SW480 (cell line): ENCODE measurements at regions not wholly inside any gene's neighbourhood (a gene's known extent, or its start where the extent isn't known, plus 50 kb on each side); places are given as distances from the start of the nearest gene placed in this dataset.
"Not testable (repeated sequence)": the region's sequence is repeated elsewhere in the genome, so short reads cannot be mapped to it uniquely, and the experiment has no call there.

Experiments
- DNase-seq: peaks from one replicate; pipeline ENCODE4 v3.0.0-alpha.2; 2016; ENCODE audit warnings: low spot score

DNA sequence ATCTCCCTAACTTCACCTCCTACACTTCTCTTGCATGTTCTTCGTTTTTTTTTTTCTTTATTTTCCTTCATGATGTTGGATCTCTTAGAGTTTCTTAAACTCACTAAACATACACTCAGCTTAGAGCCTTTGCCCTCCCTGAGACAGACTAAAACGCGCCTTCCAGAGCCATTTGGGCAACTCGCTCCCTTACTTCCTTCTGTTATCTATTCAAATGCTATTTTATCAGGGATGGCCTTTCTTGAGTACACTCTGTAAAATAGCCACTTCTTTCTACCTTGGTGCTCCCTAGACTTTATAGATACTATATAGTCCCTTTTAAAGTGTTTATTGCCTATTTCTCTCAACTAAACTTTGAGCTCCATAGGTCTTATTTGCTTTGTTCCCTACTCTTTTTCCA is 598.2 kb upstream of the NECTIN3 start:
- no peak for DNase-seq

DNA sequence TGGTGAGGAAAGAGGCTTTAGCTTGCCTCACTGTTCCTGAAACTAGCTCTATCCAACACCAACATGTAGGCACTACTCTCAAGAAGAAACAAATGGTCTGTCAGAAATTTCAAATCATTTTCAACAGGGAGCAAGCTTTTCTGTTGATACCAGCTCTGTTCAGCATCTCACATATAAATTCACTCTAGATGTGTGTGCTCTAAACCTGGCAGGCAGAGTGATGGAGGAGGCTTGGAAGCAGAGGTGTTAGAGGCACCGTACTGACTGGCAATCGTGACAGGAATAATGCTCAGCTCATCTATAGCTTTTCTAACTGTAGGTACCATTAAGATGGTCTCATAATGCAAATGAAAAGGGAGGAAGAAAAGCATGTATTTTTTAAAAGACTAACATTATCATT is 597.2 kb upstream of the NECTIN3 start:
- no peak for DNase-seq

DNA sequence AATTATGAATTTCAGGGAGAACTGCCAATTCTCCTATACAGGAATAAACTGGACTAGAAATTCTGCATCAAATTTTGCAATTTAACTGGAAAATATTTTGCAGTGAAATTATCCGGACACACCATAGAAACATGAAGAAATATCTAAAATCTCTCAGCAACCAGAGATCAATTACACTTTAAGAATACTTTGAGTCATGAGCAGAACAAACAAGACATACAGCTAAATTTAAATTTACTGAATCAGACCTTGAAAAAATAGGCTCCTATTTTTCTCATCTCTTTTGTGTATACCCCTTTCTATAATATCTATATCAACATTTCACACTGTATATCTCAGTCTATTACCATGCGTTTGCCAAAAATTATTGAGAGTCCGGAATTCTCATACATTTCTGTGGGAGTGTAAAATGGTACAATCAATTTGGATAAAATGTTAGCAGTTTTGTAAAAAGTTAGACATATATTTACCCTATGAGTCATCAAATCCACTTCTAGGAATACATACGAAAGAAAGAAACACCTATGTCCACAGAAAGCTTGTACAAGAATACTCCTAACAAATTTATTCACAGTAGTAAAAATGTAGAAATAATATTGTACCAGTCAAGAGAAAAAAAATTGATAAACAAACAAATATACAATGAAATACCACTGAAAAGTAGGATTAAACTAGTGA is 593.1 kb upstream of the NECTIN3 start:
- no peak for DNase-seq

DNA sequence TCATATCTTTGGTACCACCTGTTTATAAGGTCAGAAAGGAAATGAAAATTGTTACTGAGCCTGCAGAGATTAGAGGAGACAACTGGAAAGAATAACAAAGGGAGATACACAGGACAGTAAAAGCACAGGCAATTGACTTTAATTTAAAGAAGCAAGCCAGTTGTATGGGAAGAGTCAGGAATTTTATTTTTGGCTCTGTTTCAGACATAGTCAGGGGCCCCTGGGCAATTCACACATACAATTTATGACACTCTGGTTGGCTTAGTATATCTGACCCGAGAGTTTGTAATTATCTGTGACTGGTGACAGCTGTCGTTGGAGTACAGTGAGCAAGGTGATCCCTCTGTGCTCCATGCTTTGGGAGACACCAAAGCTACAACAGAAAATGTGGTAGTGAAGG is 591.9 kb upstream of the NECTIN3 start:
- no peak for DNase-seq

DNA sequence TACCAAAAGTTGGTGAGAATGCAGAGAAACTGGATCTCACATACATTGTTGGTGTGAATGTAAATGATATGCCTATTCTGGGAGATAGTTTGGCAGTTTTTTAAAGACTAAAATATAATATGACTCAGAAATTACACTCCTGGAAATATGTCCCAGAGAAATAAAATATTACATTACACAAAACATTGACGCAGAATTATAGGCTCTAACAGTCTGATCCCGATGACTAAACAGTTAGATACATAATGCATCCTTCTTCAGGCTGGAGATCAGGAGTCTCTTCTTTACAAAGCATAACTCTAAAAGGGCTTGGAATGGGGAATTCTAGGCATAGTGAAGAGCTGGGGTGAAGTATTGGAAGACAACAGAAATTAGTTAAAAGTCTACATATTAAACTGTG is 586.2 kb upstream of the NECTIN3 start:
- DNase-seq = no peak

DNA sequence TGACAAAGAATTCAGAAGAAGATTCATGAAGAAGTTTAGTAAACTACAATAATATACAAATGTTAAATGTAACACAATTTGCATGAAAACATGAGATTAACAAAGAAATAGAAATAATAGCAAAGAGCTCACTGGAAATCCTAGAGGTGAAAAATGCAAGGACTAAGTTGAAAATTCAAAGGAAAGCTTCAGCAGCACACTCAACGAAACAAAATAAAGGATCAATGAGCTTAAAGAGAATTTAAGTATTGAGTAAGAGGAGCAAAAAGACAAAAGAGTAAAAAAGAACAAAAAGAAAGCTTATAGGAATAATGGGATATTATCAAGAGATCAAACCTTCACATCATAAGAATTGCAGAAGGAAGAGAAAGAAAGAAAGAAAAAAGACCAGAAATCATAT is 583.8 kb upstream of the NECTIN3 start:
- DNase-seq = no peak

DNA sequence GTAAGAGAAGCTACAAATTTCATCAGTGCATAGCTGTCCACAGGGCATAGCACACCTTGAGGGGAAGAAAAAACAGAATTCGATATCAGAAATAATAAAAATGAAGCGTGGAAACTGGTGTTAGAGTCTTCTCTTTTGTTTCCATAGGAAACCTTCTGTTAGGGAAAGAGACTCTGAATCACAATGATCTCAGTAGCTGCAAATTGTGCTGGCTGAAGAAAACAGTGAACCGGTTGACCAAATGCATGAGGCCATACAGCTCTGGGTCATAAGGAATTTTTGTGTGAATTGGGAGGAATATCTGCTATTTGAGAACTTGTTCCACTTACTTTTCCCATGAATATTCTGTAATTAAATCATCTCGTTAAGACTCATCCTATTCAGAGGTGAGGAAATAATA is 580.2 kb upstream of the NECTIN3 start:
- DNase-seq = no peak

DNA sequence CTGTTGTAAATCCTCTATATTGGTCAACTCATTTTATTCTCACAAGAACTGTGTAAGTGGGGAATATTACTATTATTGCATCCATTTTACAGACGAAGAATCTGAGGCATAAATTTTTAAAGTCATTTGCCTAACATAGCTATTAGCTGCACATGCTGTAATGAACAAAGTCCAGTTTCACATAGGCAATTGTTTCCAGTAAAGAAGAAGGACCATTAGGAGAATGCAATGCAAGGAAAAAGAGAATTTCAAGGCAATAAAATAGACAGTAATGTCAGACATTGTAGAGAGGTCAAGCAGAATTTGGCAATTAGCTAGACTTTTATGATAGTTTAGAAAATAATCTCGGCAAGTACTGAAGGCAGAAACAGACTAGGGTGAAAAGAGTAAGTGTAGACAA is 578.7 kb upstream of the NECTIN3 start:
- no peak for DNase-seq

DNA sequence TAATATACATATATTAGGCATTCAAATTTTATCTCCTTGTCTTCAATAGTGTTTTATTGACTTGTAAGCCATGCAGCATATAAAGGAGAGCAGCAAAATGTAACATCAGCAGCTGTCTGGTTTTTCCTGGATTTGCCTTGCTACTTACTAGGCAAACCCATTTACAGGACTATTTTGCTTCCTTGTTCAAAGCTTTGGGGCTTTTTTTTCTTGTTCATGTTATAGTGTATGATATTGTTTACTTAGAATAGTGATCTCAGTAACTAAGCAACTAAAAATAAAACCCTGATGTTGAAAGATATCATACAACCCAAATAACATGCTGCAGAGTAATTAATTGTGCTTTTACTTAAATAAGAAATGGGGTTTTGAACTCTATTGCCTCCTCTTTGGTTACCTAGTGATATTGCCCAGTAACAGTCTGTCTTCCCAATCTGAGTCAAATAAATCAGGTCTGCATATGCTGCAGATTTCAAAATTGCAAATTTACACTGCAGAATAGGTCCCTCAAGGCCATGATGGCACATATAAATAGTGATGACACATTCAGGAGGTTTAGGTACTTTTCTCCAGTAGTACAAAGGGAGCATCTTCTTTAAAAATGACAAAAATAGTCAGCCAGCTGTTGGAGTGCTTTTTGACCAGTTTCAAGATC is 578.1 kb upstream of the NECTIN3 start:
- no peak for DNase-seq

DNA sequence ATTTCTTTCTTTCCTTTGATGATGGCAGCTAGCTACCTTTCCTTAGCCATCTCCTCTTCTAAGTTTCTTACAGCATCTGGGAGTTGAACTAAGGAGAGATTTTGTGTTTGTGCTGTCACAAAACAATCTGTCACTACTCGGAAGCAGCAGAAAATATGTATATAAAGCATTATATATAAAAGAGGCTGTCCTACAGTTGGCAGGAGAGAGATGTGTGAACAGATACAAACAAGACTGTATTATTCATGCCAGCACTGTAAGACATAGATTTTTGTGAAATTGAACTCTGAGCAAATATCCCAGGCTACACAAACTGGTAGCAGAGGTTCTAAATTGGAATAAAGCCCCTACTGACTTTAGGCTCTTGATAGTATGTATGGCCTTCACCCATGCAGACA is 577.5 kb upstream of the NECTIN3 start:
- DNase-seq = no peak

DNA sequence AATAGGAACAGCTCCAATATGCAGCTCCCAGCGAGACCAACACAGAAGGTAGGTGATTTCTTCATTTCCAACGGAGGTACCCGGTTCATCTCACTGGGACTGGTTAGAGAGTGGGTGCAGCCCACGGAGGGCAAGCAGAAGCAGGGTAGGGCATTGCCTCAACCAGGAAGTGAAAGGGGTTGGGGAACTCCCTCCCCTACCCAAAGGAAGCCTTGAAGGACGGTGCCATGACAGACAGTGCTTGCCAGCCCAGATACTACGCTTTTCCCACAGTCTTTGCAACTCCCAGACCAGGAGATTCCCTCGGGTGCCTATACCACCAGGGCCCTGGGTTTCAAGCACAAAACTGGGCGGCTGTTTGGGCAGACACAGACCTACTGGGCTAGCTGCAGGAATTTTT is 576.9 kb upstream of the NECTIN3 start:
- no peak for DNase-seq

DNA sequence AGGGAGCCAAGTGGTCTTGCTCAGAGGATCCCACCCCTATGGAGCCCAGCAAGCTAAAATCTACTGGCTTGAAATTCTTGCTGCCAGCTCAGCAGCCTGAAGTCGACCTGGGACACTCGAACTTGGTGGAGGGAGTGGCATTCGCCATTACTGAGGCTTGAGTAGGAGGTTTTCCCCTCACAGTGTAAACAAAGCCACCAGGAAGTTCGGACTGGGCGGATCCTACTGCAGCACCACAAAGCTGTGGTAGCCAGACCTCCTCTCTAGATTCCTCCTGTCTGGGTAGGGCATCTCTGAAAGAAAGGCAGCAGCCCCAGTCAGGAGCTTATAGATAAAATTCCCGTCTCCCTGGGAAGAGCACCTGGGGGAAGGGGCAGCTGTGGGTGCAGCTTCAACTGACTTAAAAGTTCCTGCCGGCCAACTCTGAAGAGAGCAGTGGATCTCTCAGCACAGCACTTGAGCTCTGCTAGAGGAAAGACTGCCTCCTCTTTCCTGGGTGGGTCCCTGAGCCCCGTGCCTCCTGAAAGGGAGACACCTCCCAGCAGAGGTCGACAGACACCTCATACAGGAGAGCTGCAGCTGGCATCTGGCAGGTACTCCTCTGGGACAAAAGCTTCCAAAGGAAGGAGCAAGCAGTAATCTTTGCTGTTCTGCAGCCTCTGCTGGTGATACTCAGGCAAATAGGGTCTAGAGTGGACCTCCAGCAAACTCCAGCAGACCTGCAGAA is 576.3 kb upstream of the NECTIN3 start:
- peak; percentile 2 for DNase-seq

DNA sequence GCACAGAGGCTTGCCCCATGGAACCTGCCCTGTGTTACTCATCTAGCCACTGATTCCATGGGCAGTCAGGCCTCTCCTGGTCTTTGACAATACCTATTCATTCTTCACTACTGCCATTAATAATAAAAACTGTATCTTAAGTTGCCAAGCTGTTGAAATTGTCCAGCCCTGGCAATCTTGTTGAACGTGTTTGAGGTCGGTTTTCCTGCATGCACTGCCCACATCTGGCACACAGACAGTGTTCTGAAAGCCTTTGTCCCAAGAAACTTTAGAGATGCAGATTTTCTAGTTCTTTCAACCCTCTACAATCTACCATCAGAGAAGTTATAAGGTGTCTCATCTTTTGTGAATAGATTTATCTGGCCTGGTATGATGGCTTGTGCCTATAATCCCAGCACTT is 567.2 kb upstream of the NECTIN3 start:
- DNase-seq = no peak

DNA sequence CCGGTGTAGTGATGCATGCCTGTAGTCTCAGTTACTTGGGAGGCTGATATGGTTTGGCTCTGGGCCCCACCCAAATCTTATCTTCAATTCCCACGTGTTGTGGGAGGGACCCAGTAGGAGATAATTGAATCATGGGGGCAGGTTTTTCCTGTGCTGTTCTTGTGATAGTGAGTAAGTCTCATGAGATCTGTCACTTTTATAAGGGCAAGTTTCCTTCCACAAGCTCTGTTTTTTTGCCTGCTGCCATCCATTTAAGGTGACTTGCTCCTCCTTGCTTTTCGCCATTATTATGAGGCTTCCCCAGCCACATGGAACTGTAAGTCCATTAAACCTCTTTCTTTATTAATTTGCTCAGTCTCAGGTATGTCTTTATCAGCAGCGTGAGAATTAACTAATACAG is 566.7 kb upstream of the NECTIN3 start:
- DNase-seq = no peak

DNA sequence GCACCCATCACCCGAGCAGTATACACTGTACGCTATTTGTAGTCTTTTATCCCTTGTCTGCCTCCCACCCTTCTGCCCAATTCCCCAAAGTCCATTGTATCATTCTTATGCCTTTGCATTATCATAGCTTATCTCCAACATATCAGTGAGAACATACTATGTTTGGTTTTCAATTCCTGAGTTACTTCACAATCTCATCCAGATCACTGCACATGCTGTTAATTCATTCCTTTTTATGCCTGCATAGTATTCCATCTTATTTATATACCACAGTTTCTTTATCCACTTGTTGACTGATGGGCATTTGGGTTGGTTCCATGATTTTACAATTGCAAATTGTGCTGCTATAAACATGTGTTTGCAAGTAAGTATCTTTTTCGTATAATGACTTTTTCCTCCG is 564.7 kb upstream of the NECTIN3 start:
- DNase-seq = no peak

DNA sequence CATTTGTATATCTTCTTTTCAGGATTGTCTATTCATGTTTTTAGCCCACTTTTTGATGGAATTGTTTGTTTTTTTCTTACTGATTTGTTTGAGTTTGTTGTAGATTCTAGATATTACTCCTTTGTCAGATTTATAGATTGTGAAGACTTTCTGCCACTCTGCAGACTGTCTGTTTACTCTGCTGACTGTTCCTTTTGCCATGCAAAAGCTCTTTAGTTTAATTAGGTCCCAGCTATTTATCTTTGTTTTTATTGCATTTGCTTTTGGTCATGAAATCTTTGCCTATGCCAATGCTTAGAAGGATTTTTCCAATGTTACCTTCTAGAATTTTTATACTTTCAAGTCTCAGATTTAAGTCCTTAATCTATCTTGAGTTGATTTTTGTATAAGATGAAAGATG is 564.0 kb upstream of the NECTIN3 start:
- not testable (repeated sequence) for DNase-seq

DNA sequence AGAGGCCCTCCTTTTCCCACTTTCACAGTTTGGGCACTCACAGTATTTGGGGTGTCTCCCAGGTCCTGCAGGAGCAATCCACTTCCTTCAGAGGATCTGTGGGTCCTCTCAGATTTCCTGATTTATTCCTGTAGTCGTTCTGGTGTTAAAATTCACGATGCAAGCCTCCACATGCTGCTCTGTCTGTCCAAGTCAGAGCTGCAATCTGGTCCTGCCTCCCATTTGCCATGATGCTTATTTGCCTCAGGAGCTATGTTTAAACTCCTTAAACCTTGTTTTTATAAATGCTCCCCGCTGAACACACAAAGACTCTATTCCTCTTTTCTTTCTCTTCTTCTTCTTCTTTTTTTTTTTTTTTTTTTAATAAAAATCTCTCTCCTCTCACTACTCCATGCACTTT is 558.7 kb upstream of the NECTIN3 start:
- no peak for DNase-seq

DNA sequence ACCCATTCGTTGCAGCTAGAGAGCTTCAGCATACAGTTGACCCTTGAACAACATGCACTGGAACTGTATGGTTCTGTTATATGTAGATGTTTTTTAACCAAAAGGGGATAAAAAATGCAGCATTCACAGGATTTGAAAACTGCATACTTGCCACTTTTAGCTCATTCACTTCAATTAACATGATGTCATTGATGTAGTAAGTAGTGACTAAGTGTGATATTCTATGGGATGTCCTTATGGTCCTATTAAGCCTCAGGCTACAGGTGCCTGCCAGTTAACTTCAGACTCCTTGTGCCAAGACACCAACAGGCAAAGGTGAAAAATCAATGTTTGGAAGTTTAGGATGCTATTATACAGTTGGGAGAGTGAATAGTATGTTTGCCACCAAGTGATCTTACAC is 553.6 kb upstream of the NECTIN3 start:
- DNase-seq = no peak

DNA sequence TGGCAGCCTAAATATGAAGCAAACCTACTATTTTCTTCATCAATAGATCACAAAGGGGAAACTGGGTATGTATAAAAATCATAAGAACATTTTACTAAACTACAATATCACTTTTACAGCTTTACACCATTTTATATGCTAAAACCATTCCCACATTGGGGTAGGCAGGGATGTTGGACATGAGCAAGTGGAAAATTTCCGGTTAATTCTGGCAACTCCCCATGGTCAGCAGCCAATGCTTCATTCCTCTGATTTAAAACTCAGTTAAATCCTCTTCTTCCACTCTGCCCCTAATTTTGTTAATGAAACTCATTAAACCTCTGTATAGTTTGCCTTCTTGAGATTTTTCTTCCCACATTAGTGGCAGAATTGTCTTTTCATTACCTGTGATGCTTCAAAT is 552.5 kb upstream of the NECTIN3 start:
- no peak for DNase-seq

DNA sequence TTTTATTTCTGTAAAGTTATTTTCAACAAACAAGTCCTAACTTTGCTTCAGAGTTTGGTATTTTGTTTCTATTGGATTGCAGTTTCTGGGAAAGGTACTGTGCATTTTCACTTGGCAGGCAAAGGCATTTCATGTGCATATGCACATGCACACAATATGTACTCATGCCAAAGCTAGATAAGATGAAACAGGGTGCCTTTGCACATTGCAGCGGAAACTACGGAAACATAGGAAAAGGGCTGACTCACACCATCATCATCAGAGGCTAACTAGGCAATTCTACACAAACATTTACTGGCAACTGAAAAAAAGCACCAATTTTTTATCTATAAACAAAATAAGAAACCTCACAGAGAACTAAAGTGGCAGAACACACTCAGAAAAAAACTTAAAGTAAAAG is 550.6 kb upstream of the NECTIN3 start:
- no peak for DNase-seq

DNA sequence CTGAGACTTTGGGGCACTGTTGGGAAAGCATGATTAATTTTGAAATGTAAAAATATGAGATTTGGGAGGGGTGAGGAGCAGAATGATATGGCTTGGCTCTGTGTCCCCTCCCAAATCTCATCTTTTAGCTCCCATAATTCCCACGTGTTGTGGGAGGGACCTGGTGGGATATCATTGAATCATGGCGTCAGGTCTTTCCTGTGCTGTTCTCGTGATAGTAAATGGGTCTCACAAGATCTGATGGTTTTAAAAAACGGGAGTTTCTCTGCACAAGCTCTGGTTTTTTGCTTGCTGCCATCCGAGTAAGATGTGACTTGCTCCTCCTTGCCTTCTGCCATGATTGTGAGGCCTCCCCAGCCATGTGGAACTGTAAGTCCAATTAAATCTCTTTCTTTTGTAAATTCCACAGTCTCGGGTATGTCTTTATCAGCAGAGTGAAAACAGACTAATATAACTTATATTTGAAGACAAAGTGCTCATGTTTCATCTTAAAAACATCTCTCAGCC is 546.0 kb upstream of the NECTIN3 start:
- not testable (repeated sequence) for DNase-seq

DNA sequence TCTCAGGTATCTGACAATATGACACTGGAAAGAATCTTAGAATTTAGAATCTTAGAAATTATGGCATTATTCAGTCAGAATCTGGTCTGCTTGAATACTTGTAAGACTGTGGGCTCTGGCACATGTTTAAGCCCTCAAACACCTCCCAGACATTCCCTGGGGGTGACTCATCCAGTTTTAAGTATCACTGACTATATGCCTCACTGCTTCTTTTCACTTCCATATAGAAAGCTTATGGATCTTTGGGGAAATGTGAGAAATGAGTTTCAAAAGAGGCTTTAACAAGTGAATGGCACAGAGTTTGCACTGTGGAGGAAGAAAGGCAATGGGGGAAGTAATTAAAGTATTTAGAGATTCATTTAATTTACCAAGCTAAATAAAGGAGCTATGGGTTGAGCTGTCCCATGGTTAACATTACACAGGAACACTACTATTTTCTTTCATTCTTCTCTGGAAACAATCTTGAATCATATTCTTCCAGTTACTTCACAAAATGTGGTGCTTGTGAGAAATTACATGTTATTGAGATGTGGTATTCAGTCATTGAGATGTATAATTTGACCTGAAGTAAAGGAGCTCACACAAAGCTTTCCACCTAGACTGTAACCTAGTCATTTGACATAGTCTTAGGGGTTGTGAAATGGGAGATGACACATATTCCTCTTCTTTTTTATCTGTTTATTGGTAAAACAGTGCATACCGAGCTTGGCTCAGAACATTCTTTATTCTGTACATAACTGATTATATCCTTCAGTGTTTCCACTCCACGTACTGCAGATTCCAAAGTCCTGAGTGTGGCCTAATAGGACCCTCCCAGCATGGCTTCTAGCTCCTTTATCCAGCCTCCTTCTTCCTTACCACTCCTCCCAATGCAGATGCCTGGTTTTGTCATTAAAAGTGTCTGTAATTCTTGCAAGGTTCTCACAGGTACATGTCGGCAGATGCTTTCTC is 544.6 kb upstream of the NECTIN3 start:
- DNase-seq = no peak
